A549 (cell line): ENCODE measurements at regions not wholly inside any gene's neighbourhood (a gene's known extent, or its start where the extent isn't known, plus 50 kb on each side); places are given as distances from the start of the nearest gene placed in this dataset.

ENCODE experiments used
- CTCF ChIP-seq: fragments of >200 bp; sonication (Bioruptor Twin); formaldehyde crosslinking; IDR thresholded peaks from 3 replicates; pipeline ENCODE4 v1.5.1; 2016
- MAFK ChIP-seq: fragments of 450-650 bp; IDR thresholded peaks from 2 replicates; pipeline ENCODE4 v1.6.1; 2014; ENCODE audit not compliant: partially characterized antibody
- PBX3 ChIP-seq: IDR thresholded peaks from 2 replicates; pipeline ENCODE4 v1.6.1; 2012
- SMC3 ChIP-seq: fragments of >200 bp; sonication (Bioruptor Twin); formaldehyde crosslinking; IDR thresholded peaks from 3 replicates; pipeline ENCODE4 v1.6.1; 2018; ENCODE audit warnings: inconsistent platforms

- TF ChIP-seq CTCF = no peak
- TF ChIP-seq MAFK = no peak
- TF ChIP-seq PBX3 = no peak
- no peak for TF ChIP-seq SMC3
Observed at GRCh38 chr4:92074839-92075238, 228.9 kb upstream of the GRID2 start.
